Kidney (tissue), 13 donors: ENCODE measurements at regions not wholly inside any gene's neighbourhood (a gene's known extent, or its start where the extent isn't known, plus 50 kb on each side); places are given as distances from the start of the nearest gene placed in this dataset.

Experiments used
- DNase-seq, 5 donors: peaks; one replicate each; pipeline ENCODE4 v3.0.0-alpha.2; 2013 to 2020
- FAIRE-seq: peaks from 2 replicates; lab custom pipeline; 2012; peaks lifted over from hg19 to GRCh38; lab: Jason Lieb, UNC
- H3K27ac ChIP-seq, 2 donors: one replicate each; pipeline ENCODE4 v1.7.0; 2013; ENCODE audit warnings: low read depth in 2 of 2, low read length in 2 of 2, inconsistent platforms in 1 of 2
- H3K27me3 ChIP-seq: one replicate; pipeline ENCODE4 v1.7.1; 2013; ENCODE audit warnings: low read length, inconsistent platforms; ENCODE audit not compliant: control insufficient read depth, insufficient read depth
- H3K36me3 ChIP-seq, 3 donors: one replicate each; pipeline versions ENCODE4 v1.7.0 to v1.7.1; 2013; ENCODE audit warnings: low read length in 3 of 3, control low read depth in 1 of 3, inconsistent platforms in 1 of 3; ENCODE audit not compliant: insufficient read depth in 3 of 3, control insufficient read depth in 2 of 3
- H3K4me1 ChIP-seq, 3 donors: one replicate each; pipeline versions ENCODE4 v1.7.0 to v1.7.1; 2013; ENCODE audit warnings: low read length in 3 of 3, inconsistent platforms in 1 of 3, low read depth in 1 of 3; ENCODE audit not compliant: control insufficient read depth in 2 of 3, insufficient read depth in 2 of 3
- H3K4me3 ChIP-seq, 3 donors: one replicate each; pipeline versions ENCODE4 v1.7.0 to v1.8.1; 2013; ENCODE audit warnings: low read length in 3 of 3, control low read depth in 1 of 3, inconsistent platforms in 1 of 3
- H3K9ac ChIP-seq, 3 donors: one replicate each; pipeline versions ENCODE4 v1.7.0 to v1.7.1; 2013; ENCODE audit warnings: low read length in 3 of 3, control low read depth in 1 of 3, inconsistent platforms in 1 of 3
- H3K9me3 ChIP-seq, 3 donors: one replicate each; pipeline versions ENCODE4 v1.7.0 to v1.7.1; 2013; ENCODE audit warnings: low read length in 3 of 3, control low read depth in 1 of 3, inconsistent platforms in 1 of 3; ENCODE audit not compliant: control insufficient read depth in 2 of 3, insufficient read depth in 1 of 3
- CTCF ChIP-seq: IDR thresholded peaks from 3 replicates; pipeline ENCODE4 v1.5.1; 2012; ENCODE audit warnings: mild to moderate bottlenecking, moderate library complexity, borderline replicate concordance; ENCODE audit not compliant: insufficient read depth; ENCODE audit errors: extremely low read depth
- intact Hi-C: fragments of 100-400 bp; cut with DNase I; formaldehyde crosslinking; loops from one replicate; pipeline ENCODE4 v1.11.1; 2022
- donor health status: control.
- donor health status: control.
- donor health status: control.
- donor health status: control.
- donor health status: control.
- donor health status: DM: yes; HTN: yes; CAD: no.
- donor health status: Normal renal cell carcinoma (clear cell type).

GRCh38 chr15:38893925-38894242, 329.3 kb upstream of the RASGRP1 start:
- H3K9me3 ChIP-seq, result no peaks in the 10 kb centered on the region
- intact Hi-C loops, result no loop called here
- H3K36me3 ChIP-seq, result no peaks in the 10 kb centered on the region
- no peak overlapping the region for H3K4me3 ChIP-seq
- peaks cover 5 to 28% (median 6%) of the 10 kb centered on the region in 3 donors for H3K4me1 ChIP-seq
- DNase-seq (peak in 1 of 5 donors; percentile 43), FAIRE-seq (no peak)
- no peaks in the 10 kb centered on the region for H3K27me3 ChIP-seq
- no peak for TF ChIP-seq CTCF
- H3K9ac ChIP-seq, result no peak overlapping the region
- peak overlapping the region; percentile 54 to 71 for H3K27ac ChIP-seq

- FAIRE-seq (peak; percentile 98), DNase-seq (peak in 2 of 5 donors; percentile 66 to 73)
- H3K9me3 ChIP-seq, result no peaks in the 10 kb centered on the region
- H3K27ac ChIP-seq, result peak overlapping the region in 1 of 2 donors; percentile 71
- H3K9ac ChIP-seq, result no peak overlapping the region
- TF ChIP-seq CTCF, result no peak
- intact Hi-C loops, result no loop called here
- no peaks in the 10 kb centered on the region for H3K36me3 ChIP-seq
- no peak overlapping the region for H3K4me3 ChIP-seq
- peaks cover 5 to 28% (median 6%) of the 10 kb centered on the region in 3 donors for H3K4me1 ChIP-seq
- no peaks in the 10 kb centered on the region for H3K27me3 ChIP-seq
Observed at GRCh38 chr15:38894243-38894948, 329.8 kb upstream of the RASGRP1 start.

- no peak overlapping the region for H3K4me3 ChIP-seq
- no peaks in the 10 kb centered on the region for H3K27me3 ChIP-seq
- no peak for FAIRE-seq
- no peaks in the 10 kb centered on the region for H3K9me3 ChIP-seq
- peak overlapping the region in 1 of 2 donors; percentile 18 for H3K27ac ChIP-seq
- intact Hi-C loops, result no loop called here
- H3K9ac ChIP-seq, result no peak overlapping the region
- H3K36me3 ChIP-seq, result no peaks in the 10 kb centered on the region
- no peak for TF ChIP-seq CTCF
- H3K4me1 ChIP-seq, result peaks cover 5 to 28% (median 6%) of the 10 kb centered on the region in 3 donors
- DNase-seq, result peak in 1 of 5 donors; percentile 13
Observed at GRCh38 chr15:38895326-38896255, 331.0 kb upstream of the RASGRP1 start.
